ENCODE measurements at regions not wholly inside any gene's neighbourhood (a gene's known extent, or its start where the extent isn't known, plus 50 kb on each side); places are given as distances from the start of the nearest gene placed in this dataset.

DNA sequence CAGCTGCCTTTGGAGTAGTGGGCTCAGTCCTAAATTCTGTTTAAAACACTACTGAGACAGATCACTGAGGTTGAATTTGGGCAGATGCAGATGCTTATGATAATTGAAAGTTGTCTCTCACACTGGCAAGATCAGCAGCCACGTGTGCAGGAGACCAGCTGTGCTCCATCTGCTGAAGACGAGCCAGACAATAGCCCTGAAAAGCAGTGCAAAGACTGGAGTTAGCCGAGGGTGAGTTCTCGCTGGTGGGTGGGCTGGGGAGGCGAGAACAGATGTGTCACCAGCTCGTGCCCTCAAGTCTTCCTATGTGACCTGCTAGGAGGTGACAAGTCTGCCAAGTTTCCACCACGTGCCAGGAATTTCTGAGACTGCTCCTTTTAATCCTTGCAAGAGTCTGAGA, 661.3 kb upstream of the B3GAT1 start:
- ChIA-PET CTCF (no interaction called here), POLR2A (no interaction called here)
- TF ChIP-seq, protein P1, sequence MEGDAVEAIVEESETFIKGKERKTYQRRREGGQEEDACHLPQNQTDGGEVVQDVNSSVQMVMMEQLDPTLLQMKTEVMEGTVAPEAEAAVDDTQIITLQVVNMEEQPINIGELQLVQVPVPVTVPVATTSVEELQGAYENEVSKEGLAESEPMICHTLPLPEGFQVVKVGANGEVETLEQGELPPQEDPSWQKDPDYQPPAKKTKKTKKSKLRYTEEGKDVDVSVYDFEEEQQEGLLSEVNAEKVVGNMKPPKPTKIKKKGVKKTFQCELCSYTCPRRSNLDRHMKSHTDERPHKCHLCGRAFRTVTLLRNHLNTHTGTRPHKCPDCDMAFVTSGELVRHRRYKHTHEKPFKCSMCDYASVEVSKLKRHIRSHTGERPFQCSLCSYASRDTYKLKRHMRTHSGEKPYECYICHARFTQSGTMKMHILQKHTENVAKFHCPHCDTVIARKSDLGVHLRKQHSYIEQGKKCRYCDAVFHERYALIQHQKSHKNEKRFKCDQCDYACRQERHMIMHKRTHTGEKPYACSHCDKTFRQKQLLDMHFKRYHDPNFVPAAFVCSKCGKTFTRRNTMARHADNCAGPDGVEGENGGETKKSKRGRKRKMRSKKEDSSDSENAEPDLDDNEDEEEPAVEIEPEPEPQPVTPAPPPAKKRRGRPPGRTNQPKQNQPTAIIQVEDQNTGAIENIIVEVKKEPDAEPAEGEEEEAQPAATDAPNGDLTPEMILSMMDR (IDR thresholded peaks at IDR 0.05), result no peak
- no peak for TF ChIP-seq TCF7L2 (IDR thresholded peaks at IDR 0.05; ENCODE audit: low read depth, low read length)
- no peak for TF ChIP-seq SIN3A (IDR thresholded peaks at IDR 0.05; ENCODE audit: borderline replicate concordance, insufficient read depth, low read depth, low read length)
- TF ChIP-seq POLR2AphosphoS5 (IDR thresholded peaks at IDR 0.05; ENCODE audit: low read depth, low read length), result no peak
- TF ChIP-seq, protein P2, sequence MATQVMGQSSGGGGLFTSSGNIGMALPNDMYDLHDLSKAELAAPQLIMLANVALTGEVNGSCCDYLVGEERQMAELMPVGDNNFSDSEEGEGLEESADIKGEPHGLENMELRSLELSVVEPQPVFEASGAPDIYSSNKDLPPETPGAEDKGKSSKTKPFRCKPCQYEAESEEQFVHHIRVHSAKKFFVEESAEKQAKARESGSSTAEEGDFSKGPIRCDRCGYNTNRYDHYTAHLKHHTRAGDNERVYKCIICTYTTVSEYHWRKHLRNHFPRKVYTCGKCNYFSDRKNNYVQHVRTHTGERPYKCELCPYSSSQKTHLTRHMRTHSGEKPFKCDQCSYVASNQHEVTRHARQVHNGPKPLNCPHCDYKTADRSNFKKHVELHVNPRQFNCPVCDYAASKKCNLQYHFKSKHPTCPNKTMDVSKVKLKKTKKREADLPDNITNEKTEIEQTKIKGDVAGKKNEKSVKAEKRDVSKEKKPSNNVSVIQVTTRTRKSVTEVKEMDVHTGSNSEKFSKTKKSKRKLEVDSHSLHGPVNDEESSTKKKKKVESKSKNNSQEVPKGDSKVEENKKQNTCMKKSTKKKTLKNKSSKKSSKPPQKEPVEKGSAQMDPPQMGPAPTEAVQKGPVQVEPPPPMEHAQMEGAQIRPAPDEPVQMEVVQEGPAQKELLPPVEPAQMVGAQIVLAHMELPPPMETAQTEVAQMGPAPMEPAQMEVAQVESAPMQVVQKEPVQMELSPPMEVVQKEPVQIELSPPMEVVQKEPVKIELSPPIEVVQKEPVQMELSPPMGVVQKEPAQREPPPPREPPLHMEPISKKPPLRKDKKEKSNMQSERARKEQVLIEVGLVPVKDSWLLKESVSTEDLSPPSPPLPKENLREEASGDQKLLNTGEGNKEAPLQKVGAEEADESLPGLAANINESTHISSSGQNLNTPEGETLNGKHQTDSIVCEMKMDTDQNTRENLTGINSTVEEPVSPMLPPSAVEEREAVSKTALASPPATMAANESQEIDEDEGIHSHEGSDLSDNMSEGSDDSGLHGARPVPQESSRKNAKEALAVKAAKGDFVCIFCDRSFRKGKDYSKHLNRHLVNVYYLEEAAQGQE (IDR thresholded peaks at IDR 0.05; ENCODE audit: insufficient read depth in 1 of 2, low read depth in 2 of 2, low read length in 1 of 2), result no peak
- Histone ChIP-seq H3K4me3 (ENCODE audit: low read depth in 2 of 2, low read length in 2 of 2) (no peak overlapping the region), H3K36me3 (ENCODE audit: control insufficient read depth, insufficient read depth, low read length) (no peaks in the 10 kb centered on the region), H3K4me1 (ENCODE audit: control insufficient read depth, insufficient read depth, low read length) (no peaks in the 10 kb centered on the region), H3K9me3 (ENCODE audit: control insufficient read depth, insufficient read depth, low read depth, low read length) (no peaks in the 10 kb centered on the region), H3K27me3 (ENCODE audit: control insufficient read depth, insufficient read depth, low read length) (no peaks in the 10 kb centered on the region), H3K27ac (ENCODE audit: low read length) (no peak overlapping the region)
- intact Hi-C loops (cut with micrococcal nuclease; ENCODE audit: unreplicated experiment) (no loop called here), in situ Hi-C loops (cut with HindIII; ENCODE audit: low pct_unique_long_range_greater_than_20kb, low sequenced_read_pairs) (no loop called here)
- DNase-seq (ENCODE audit: low read depth, low spot score) (no peak), ATAC-seq (no peak)
- BruUV-seq (replicated peaks), result no TSS peak

DNA sequence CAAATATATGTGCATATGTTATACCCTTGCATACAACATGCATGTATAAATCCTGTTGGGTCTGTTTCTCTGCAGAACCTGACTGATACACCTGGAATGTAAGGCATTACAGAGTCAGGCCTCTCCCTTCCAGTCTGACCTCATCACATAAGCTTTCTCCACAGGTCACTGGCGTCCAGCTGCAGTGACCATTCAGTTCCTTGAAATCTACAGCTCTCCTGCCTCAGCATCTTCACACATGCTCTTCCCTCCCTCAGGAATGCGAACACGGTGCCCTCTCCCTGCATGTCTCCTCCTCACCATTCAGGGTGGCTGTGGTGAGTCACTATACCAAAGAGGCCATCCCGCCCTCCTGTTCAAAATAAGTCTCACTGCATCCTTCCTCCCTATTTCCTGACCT, 657.8 kb upstream of the B3GAT1 start:
- no peak overlapping the region for H3K27ac ChIP-seq (ENCODE audit: low read length)
- TF ChIP-seq, protein P1 (IDR thresholded peaks at IDR 0.05), result no peak
- TF ChIP-seq, protein P2 (IDR thresholded peaks at IDR 0.05; ENCODE audit: insufficient read depth in 1 of 2, low read depth in 2 of 2, low read length in 1 of 2), result no peak
- TF ChIP-seq SIN3A (IDR thresholded peaks at IDR 0.05; ENCODE audit: borderline replicate concordance, insufficient read depth, low read depth, low read length), result no peak
- no peak for TF ChIP-seq TCF7L2 (IDR thresholded peaks at IDR 0.05; ENCODE audit: low read depth, low read length)
- no peaks in the 10 kb centered on the region for H3K9me3 ChIP-seq (ENCODE audit: control insufficient read depth, insufficient read depth, low read depth, low read length)
- H3K27me3 ChIP-seq (ENCODE audit: control insufficient read depth, insufficient read depth, low read length), result no peaks in the 10 kb centered on the region
- intact Hi-C loops (cut with micrococcal nuclease; ENCODE audit: unreplicated experiment), result no loop called here
- BruUV-seq (replicated peaks), result no TSS peak
- H3K4me3 ChIP-seq (ENCODE audit: low read depth in 2 of 2, low read length in 2 of 2), result no peak overlapping the region
- no peak for ATAC-seq
- H3K36me3 ChIP-seq (ENCODE audit: control insufficient read depth, insufficient read depth, low read length), result no peaks in the 10 kb centered on the region
- in situ Hi-C loops (cut with HindIII; ENCODE audit: low pct_unique_long_range_greater_than_20kb, low sequenced_read_pairs), result no loop called here
- H3K4me1 ChIP-seq (ENCODE audit: control insufficient read depth, insufficient read depth, low read length), result no peaks in the 10 kb centered on the region
- no peak for DNase-seq (ENCODE audit: low read depth, low spot score)
- CTCF ChIA-PET, result interaction anchor here (1.1 kb wide), 1 partner anchor 201 kb away, joined by 6 read pairs; no protein-coding TSS in a partner anchor
- POLR2A ChIA-PET, result no interaction called here

Data from Panc1 (cell line).